ENCODE measurements at regions not wholly inside any gene's neighbourhood (a gene's known extent, or its start where the extent isn't known, plus 50 kb on each side); places are given as distances from the start of the nearest gene placed in this dataset.
"Not testable (repeated sequence)": the region's sequence is repeated elsewhere in the genome, so short reads cannot be mapped to it uniquely, and the experiment has no call there.

DNA sequence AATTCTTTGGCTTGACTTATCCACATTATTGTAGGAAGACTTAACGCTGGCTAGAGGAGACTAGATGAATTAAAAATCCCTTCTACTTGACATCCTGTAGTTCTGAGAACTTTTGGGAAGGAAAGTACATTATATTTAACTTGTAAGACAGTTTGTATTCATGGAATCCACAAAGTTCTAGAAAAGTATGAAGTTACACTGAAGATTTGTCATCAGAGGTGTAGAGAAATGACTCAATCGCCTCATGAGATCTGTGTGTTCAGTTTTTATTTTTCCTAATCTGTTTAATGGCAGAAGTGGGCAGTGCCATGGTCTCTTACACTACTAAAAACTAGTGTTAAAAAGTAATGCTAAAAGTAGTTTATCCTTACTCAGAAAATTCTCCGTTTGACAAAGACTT, 89.1 kb upstream of the SMIM30 start:
- DNase-seq, result no peak

DNA sequence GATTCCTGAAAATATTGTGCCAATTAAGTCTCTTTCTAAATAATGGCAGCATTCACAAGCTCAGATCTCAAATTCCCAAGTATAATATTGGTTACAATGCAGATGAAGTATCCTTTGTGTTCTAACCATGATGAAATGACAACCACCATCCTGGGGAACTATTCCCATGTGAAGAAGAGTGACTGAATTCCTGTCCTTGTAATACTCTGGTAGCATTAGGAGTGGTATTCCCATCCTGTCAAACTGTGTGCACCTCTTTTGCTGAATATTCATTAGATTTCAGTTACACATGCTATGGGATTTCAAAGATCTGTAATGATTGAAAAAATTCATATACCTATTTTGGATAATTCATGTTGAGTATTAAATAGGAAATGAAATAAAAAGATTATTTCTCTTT, 86.1 kb upstream of the SMIM30 start:
- DNase-seq, result no peak

DNA sequence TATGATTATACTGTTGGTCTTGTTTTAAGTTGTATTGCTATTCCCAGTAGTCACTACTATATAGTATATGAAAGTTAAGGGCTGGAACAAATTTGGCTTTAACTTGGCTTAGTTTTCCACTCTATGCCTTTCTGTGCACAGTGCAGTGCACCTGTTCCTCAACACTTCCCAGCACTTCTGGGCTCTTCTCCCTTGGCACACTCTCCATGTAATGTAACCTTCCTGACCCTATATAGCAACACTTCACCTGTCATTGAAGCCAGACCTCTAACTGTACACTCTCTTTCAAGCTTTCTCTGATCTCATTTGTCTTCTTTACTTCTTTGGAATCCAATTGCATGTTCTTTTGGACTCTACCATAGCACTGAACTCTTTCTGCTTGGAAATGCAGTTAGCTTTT, 83.9 kb upstream of the SMIM30 start:
- DNase-seq, result no peak

DNA sequence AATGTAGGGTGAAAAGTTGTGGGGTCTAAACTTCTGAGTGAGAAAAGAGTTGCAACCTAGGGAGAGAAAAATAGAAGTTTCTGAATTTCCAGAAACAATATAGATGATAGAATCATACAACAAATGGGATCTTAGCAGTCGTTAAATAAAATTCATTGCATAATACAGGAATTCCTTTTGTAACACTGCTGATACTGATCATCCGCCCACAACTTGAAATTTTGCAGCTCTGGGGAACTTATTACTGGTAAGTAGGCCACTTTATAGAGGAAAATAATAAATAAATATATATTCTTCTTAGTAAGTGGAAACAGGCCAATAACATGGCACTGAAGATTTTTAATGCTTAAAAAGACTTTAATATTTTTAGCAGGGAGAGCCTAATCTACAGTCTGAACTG, 81.9 kb upstream of the SMIM30 start:
- no peak for DNase-seq

DNA sequence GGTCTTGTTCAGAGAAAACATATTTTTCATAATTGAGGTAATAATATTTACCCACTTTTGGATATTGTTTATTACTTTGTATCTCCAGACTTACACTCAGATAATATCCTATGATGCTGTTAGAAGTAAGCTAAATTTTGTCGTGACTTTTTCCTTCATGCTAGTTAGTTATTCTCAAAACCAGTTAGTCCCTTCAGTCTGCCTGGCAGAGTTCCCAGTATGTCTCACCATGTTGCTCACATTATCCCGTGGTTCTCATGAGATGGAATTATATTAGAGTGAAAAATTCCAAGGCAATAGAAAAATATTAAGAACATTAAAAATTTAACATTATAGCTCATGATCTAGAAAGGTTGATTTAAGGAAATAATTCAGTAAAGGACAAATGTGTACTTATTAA, 81.5 kb upstream of the SMIM30 start:
- DNase-seq, result no peak

DNA sequence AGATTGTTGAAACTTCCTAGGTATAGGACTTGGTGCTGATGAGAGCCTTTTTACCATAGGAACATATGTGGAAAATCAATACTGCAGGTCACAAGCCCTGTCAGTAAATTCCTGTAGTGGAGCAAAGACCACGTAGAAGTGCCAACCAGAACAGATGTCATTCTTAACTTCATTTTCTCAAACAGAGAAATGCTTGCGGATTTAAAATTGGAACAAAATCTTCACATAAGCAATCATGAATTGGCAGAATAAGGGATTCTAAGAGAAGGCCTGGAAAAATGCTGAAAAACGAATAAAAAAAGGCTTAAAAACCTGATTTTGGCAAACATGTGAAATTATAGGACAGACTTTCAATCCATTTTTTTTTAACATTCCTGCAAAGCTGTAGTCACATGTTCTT, 80.8 kb upstream of the SMIM30 start:
- no peak for DNase-seq

DNA sequence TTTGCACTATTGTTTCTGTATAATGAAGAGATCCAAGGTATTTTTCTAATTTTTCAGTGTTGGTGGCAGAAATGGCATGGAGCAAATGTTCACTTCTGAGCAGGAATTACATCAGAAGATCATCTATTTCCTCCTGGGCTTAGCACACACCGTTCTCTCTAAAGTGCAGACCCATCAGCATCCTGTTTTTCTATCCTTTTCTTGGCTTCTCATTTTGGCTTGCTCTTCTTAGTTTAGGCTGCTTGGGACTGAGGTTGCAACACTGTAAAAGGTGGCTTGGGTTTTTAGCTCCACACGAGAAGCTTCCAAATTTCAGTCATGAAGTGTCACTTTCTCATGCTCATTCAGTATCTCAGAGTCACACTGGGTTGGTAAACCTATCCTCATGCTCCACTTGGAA, 79.9 kb upstream of the SMIM30 start:
- DNase-seq, result no peak

DNA sequence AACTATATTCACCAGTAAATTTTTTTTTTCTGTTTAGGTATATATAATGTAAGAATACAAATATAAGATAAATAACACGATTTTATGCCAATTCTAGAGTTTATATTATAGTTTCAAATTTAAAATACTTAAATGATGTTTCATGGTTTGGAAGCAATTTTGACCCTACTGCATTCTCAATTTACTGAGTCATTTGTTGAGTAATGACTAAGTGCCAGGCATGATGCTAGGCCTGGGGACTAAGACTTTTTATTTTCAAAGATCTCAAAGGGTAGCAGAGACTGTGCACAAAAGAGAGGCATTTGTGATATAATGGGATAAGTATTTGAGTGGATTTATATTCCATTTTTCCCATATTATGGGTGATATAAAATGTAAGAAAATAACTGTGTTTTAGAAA, 78.9 kb upstream of the SMIM30 start:
- no peak for DNase-seq

DNA sequence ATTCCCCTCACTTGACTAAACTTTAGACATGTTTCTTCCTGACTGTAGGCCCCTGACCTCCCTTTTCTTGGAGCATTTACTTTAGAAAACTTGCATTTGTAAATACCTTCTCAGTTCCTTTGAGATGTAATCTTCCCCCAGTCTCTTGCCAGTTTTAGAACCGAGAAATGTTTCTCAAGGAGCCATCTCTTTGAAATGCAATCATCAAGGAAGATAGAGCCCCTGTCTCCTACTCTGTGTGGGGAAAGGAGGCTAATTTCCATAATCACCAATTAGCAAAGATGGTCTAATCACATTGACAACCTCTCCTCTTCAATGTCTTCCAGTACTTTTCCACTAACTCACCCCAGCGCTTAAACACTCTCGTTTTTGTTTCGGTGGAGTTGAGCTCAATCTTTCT, 70.0 kb upstream of the SMIM30 start:
- DNase-seq, result no peak

DNA sequence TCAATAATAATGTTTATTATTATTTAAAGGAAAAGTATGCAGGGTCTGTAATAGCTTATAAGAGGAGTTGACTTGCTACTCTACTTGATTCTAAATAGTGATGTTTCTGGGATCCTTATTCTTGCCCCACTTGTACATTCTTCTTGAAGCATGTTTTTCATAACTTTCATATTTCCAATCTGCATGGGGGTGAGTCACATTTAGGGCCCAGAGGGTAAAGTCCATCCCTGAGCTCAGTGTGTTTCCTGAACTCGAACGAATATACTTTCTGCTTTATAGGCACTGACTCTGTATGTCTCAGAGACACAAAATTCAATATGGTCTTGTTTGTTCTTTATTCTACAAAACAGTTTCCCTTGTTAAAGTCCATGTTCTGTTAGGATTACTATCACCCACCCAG, 61.0 kb upstream of the SMIM30 start:
- DNase-seq, result no peak

DNA sequence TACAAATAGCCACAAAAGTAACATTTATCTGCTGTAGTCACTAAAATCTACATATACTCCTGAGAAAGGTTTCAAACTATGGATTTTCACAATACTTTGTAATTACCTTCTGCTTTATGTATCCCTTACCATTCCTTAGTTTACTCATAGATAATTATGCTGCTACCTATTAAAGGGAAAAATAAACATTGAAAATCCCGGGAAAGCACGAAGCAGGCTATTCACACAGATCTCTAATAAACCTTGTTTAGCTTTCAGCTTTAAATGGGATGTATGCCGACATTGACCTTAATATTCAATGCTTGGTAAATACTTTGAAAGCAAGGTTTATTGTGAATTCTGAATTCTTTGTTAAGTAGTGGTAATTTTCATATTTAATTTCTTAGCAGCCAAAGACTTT, 58.5 kb upstream of the SMIM30 start:
- DNase-seq, result no peak

DNA sequence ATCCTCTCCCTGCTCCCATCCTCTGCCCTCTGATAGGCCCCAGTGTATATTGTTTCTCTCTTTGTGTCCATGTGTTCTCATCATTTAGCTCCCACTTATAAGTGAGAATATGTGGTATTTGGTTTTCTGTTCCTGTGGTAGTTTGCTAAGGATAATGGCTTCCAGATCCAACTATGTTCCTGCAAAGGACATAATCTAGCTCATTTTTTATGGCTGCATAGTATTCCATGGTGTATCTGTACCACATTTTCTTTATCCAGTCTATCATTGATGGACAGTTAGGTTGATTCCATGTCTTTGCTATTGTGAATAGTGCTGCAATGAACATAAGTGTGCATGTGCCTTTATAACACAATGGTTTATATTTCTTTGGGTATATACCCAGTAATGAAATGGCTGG, 57.8 kb upstream of the SMIM30 start:
- DNase-seq, result not testable (repeated sequence)

DNA sequence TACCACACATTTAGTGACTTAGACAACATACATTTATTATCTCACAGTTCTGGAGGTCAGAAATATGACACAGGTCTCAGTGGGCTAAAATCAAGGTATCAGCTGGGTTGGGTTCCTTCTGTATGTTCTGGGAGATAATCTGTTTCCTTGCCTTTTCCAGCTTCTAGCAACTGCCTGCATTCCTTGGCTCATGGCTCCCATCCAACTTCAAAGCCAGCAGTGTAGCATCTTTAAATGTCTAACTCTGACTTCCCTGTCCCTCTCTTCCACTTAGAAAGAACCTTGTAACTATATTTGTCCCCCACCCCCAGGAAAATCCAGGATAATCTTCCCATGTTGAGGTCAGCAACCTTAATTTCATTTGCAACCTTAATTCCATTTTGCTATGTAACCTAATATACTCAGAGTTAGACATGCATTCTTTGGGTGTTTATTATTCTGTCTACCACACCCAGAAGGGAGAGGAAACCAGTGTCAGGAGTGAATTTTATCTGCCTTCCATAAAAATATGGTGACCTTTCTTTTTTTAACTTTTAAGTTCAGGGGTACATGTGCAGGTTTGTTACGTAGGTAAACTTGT, 57.3 kb upstream of the SMIM30 start:
- DNase-seq, result no peak

DNA sequence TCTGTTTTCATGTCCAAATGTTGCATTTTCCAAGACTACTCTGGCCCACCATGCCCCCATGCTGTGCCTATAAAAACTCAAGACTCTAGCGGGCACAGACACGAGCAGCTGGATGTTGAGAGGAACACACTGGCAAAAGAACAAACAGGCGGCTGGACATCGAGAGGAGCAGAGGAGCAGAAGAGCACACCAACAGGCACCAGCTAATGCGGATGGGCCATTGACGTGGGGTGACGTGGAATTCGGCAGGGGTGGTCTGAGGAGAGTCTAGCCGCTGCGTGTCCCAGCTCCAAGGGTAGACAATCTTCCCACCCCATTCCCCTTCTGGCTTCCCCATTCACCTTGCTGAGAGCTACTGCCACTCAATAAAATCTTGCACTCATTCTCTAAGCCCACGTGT, 54.4 kb upstream of the SMIM30 start:
- DNase-seq, result no peak

DNA sequence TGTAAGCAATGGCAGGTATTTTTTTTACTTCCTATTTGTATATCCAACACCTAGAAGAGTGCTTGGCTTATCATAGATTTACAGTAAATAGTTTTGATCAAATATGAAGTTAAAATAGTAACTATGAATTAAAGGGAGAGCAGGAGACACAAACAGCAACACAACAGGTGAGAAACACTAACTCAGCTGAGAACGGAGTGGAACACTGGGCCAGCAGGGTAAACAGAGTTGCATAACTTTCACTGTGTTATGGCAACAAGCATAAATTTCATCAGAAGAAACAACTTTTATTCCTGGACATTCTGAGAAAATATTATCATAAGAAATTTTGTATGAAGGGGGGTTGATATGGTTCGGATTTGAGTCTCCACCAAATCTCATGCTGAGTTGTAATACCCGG, 52.2 kb upstream of the SMIM30 start:
- DNase-seq, result no peak
